Sigmoid colon (tissue), 4 donors: ENCODE measurements at regions not wholly inside any gene's neighbourhood (a gene's known extent, or its start where the extent isn't known, plus 50 kb on each side); places are given as distances from the start of the nearest gene placed in this dataset.

ENCODE experiments used
- EP300 ChIP-seq, 4 donors: sonication (generic); formaldehyde crosslinking; IDR thresholded peaks; one replicate each; pipeline ENCODE4 v1.6.1; 2017; ENCODE audit warnings: antibody characterized with exemption in 4 of 4
- POLR2A ChIP-seq, 2 donors: fragments of 450-650 bp; IDR thresholded peaks; one replicate each; pipeline ENCODE4 v1.6.1; 2016; ENCODE audit warnings: antibody characterized with exemption in 2 of 2, mild to moderate bottlenecking in 2 of 2, moderate library complexity in 2 of 2
- TF ChIP-seq, protein P1 (sequence below), 4 experiments: fragments of 450-650 bp in 3 of 4; fragments of 200-600 bp in 1 of 4; IDR thresholded peaks; one replicate each; pipeline ENCODE4 v1.5.1; 2016 to 2019; ENCODE audit warnings: antibody characterized with exemption in 4 of 4, mild to moderate bottlenecking in 3 of 4, moderate library complexity in 2 of 4

DNA sequence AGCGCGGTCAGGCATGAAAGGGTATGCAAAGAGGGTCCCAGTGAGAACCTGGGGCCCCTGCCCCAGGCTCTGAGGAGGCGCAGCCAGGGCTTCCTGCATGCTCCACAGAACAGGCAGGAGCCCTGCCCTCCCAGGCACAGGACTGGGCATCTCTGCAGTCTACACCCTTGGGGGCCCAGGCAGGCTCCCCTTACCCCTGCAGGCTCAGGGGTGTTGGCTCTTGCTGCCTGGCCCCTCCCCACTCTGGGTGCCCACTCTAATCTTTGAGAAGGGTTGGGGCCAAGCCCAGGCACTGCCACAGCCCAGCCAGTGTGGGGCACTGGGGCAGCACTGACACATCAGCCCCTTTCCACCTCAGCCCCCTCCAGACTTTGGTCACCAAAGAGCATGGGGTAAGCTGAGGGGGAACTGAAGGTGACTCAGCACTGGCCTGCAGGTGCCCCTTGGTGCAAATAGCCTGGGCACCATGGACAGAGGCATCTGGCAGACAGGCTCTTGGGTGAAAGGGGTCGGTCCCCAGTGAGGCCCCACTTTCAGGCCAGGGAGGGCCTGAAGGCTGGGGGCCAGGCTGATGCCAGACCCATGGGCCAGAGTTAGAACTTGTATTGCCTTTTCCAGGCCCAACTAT is 73.4 kb downstream of the NPAP1 start:
- TF ChIP-seq POLR2A (IDR thresholded peaks at IDR 0.05) (no peak), EP300 (IDR thresholded peaks at IDR 0.05) (no peak)
- TF ChIP-seq, protein P1, sequence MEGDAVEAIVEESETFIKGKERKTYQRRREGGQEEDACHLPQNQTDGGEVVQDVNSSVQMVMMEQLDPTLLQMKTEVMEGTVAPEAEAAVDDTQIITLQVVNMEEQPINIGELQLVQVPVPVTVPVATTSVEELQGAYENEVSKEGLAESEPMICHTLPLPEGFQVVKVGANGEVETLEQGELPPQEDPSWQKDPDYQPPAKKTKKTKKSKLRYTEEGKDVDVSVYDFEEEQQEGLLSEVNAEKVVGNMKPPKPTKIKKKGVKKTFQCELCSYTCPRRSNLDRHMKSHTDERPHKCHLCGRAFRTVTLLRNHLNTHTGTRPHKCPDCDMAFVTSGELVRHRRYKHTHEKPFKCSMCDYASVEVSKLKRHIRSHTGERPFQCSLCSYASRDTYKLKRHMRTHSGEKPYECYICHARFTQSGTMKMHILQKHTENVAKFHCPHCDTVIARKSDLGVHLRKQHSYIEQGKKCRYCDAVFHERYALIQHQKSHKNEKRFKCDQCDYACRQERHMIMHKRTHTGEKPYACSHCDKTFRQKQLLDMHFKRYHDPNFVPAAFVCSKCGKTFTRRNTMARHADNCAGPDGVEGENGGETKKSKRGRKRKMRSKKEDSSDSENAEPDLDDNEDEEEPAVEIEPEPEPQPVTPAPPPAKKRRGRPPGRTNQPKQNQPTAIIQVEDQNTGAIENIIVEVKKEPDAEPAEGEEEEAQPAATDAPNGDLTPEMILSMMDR (IDR thresholded peaks at IDR 0.05) = no peak
